ENCODE measurements at regions not wholly inside any gene's neighbourhood (a gene's known extent, or its start where the extent isn't known, plus 50 kb on each side); places are given as distances from the start of the nearest gene placed in this dataset.
"Not testable (repeated sequence)": the region's sequence is repeated elsewhere in the genome, so short reads cannot be mapped to it uniquely, and the experiment has no call there.

GRCh38 chr2:190150413-190150812 is 87.9 kb upstream of the MSTN start:
- Histone ChIP-seq H3K9me3 (ENCODE audit: control insufficient read depth, low read length) (peaks cover 1% of the 10 kb centered on the region), H3K27ac (ENCODE audit: low read depth in 1 of 2, low read length in 2 of 2) (no peak overlapping the region), H3K4me3 (ENCODE audit: low read length in 2 of 2) (no peak overlapping the region), H3K4me1 (ENCODE audit: control insufficient read depth in 1 of 2, insufficient read depth in 2 of 2, low read length in 2 of 2) (no peaks in the 10 kb centered on the region), H3K27me3 (ENCODE audit: control insufficient read depth in 1 of 2, insufficient read depth in 2 of 2, low read length in 1 of 2) (no peaks in the 10 kb centered on the region), H3K36me3 (ENCODE audit: control insufficient read depth in 1 of 2, insufficient read depth in 2 of 2, low read length in 1 of 2) (no peaks in the 10 kb centered on the region)
- 89 to 93% methylated on average over 3 of the region's 3 CpGs for WGBS, 2 donors
- ATAC-seq (ENCODE audit: low FRiP score) (no peak), DNase-seq (no peak)
- intact Hi-C loops (cut with DNase I) = no loop called here

GRCh38 chr2:190149908-190150307 is 87.4 kb upstream of the MSTN start:
- Histone ChIP-seq H3K27me3 (ENCODE audit: control insufficient read depth in 1 of 2, insufficient read depth in 2 of 2, low read length in 1 of 2) (no peaks in the 10 kb centered on the region), H3K9me3 (ENCODE audit: control insufficient read depth, low read length) (peaks cover 1% of the 10 kb centered on the region), H3K27ac (ENCODE audit: low read depth in 1 of 2, low read length in 2 of 2) (no peak overlapping the region), H3K4me3 (ENCODE audit: low read length in 2 of 2) (no peak overlapping the region), H3K4me1 (ENCODE audit: control insufficient read depth in 1 of 2, insufficient read depth in 2 of 2, low read length in 2 of 2) (no peaks in the 10 kb centered on the region), H3K36me3 (ENCODE audit: control insufficient read depth in 1 of 2, insufficient read depth in 2 of 2, low read length in 1 of 2) (no peaks in the 10 kb centered on the region)
- intact Hi-C loops (cut with DNase I) = no loop called here
- no peak for ATAC-seq (ENCODE audit: low FRiP score)
- DNase-seq = no peak
- 60 to 63% methylated on average over 6 of the region's 6 CpGs for WGBS, 2 donors

GRCh38 chr2:190149200-190149599 is 86.7 kb upstream of the MSTN start:
- intact Hi-C loops (cut with DNase I) = no loop called here
- Histone ChIP-seq H3K27me3 (ENCODE audit: control insufficient read depth in 1 of 2, insufficient read depth in 2 of 2, low read length in 1 of 2) (no peaks in the 10 kb centered on the region), H3K9me3 (ENCODE audit: control insufficient read depth, low read length) (no peaks in the 10 kb centered on the region), H3K4me1 (ENCODE audit: control insufficient read depth in 1 of 2, insufficient read depth in 2 of 2, low read length in 2 of 2) (no peaks in the 10 kb centered on the region), H3K4me3 (ENCODE audit: low read length in 2 of 2) (no peak overlapping the region), H3K27ac (ENCODE audit: low read depth in 1 of 2, low read length in 2 of 2) (no peak overlapping the region), H3K36me3 (ENCODE audit: control insufficient read depth in 1 of 2, insufficient read depth in 2 of 2, low read length in 1 of 2) (no peaks in the 10 kb centered on the region)
- ATAC-seq (ENCODE audit: low FRiP score) (no peak), DNase-seq (no peak)
- 95 to 96% methylated on average over 4 of the region's 4 CpGs for WGBS, 2 donors

- DNase-seq; H3K4me3 ChIP-seq (ENCODE audit: low read length in 2 of 2); H3K36me3 ChIP-seq (ENCODE audit: control insufficient read depth in 1 of 2, insufficient read depth in 2 of 2, low read length in 1 of 2); H3K4me1 ChIP-seq (ENCODE audit: control insufficient read depth in 1 of 2, insufficient read depth in 2 of 2, low read length in 2 of 2); H3K9me3 ChIP-seq (ENCODE audit: control insufficient read depth, low read length); H3K27me3 ChIP-seq (ENCODE audit: control insufficient read depth in 1 of 2, insufficient read depth in 2 of 2, low read length in 1 of 2); ATAC-seq (ENCODE audit: low FRiP score); H3K27ac ChIP-seq (ENCODE audit: low read depth in 1 of 2, low read length in 2 of 2); intact Hi-C loops (cut with DNase I): not testable (repeated sequence)
- WGBS, 2 donors = 91 to 96% methylated on average over 5 of the region's 5 CpGs
These were observed 83.6 kb upstream of the MSTN start for GRCh38 chr2:190146109-190146508.

GRCh38 chr2:190140474-190140873 is 77.9 kb upstream of the MSTN start:
- H3K36me3 ChIP-seq (ENCODE audit: control insufficient read depth in 1 of 2, insufficient read depth in 2 of 2, low read length in 1 of 2); H3K27me3 ChIP-seq (ENCODE audit: control insufficient read depth in 1 of 2, insufficient read depth in 2 of 2, low read length in 1 of 2); DNase-seq; ATAC-seq (ENCODE audit: low FRiP score); intact Hi-C loops (cut with DNase I); H3K4me1 ChIP-seq (ENCODE audit: control insufficient read depth in 1 of 2, insufficient read depth in 2 of 2, low read length in 2 of 2); H3K9me3 ChIP-seq (ENCODE audit: control insufficient read depth, low read length); H3K27ac ChIP-seq (ENCODE audit: low read depth in 1 of 2, low read length in 2 of 2); H3K4me3 ChIP-seq (ENCODE audit: low read length in 2 of 2): not testable (repeated sequence)
- whole genome bisulfite sequencing, 2 donors = 93 to 96% methylated on average over 2 of the region's 2 CpGs

- H3K4me1 ChIP-seq (ENCODE audit: control insufficient read depth in 1 of 2, insufficient read depth in 2 of 2, low read length in 2 of 2) = no peaks in the 10 kb centered on the region
- WGBS, 2 donors = 95 to 100% methylated on average over 1 of the region's 1 CpG
- no peak overlapping the region for H3K27ac ChIP-seq (ENCODE audit: low read depth in 1 of 2, low read length in 2 of 2)
- ATAC-seq (ENCODE audit: low FRiP score) = no peak
- H3K27me3 ChIP-seq (ENCODE audit: control insufficient read depth in 1 of 2, insufficient read depth in 2 of 2, low read length in 1 of 2) = no peaks in the 10 kb centered on the region
- no peak for DNase-seq
- no peak overlapping the region for H3K4me3 ChIP-seq (ENCODE audit: low read length in 2 of 2)
- H3K9me3 ChIP-seq (ENCODE audit: control insufficient read depth, low read length) = no peaks in the 10 kb centered on the region
- peaks cover 0 to 4% of the 10 kb centered on the region in 2 donors for H3K36me3 ChIP-seq (ENCODE audit: control insufficient read depth in 1 of 2, insufficient read depth in 2 of 2, low read length in 1 of 2)
- intact Hi-C loops (cut with DNase I) = no loop called here
These were observed 76.8 kb upstream of the MSTN start for GRCh38 chr2:190139371-190139770.

GRCh38 chr2:190138032-190138431 is 75.5 kb upstream of the MSTN start:
- no peak overlapping the region for H3K4me3 ChIP-seq (ENCODE audit: low read length in 2 of 2)
- no peaks in the 10 kb centered on the region for H3K4me1 ChIP-seq (ENCODE audit: control insufficient read depth in 1 of 2, insufficient read depth in 2 of 2, low read length in 2 of 2)
- H3K9me3 ChIP-seq (ENCODE audit: control insufficient read depth, low read length) = no peaks in the 10 kb centered on the region
- H3K27me3 ChIP-seq (ENCODE audit: control insufficient read depth in 1 of 2, insufficient read depth in 2 of 2, low read length in 1 of 2) = no peaks in the 10 kb centered on the region
- intact Hi-C loops (cut with DNase I) = no loop called here
- DNase-seq (no peak), ATAC-seq (ENCODE audit: low FRiP score) (no peak)
- WGBS, 2 donors = 98 to 100% methylated on average over 1 of the region's 1 CpG
- peaks cover 0 to 4% of the 10 kb centered on the region in 2 donors for H3K36me3 ChIP-seq (ENCODE audit: control insufficient read depth in 1 of 2, insufficient read depth in 2 of 2, low read length in 1 of 2)
- H3K27ac ChIP-seq (ENCODE audit: low read depth in 1 of 2, low read length in 2 of 2) = no peak overlapping the region

GRCh38 chr2:190137561-190137960 is 75.0 kb upstream of the MSTN start:
- Histone ChIP-seq H3K27me3 (ENCODE audit: control insufficient read depth in 1 of 2, insufficient read depth in 2 of 2, low read length in 1 of 2) (no peaks in the 10 kb centered on the region), H3K4me3 (ENCODE audit: low read length in 2 of 2) (no peak overlapping the region), H3K36me3 (ENCODE audit: control insufficient read depth in 1 of 2, insufficient read depth in 2 of 2, low read length in 1 of 2) (peaks cover 0 to 4% of the 10 kb centered on the region in 2 donors), H3K9me3 (ENCODE audit: control insufficient read depth, low read length) (no peaks in the 10 kb centered on the region), H3K27ac (ENCODE audit: low read depth in 1 of 2, low read length in 2 of 2) (no peak overlapping the region), H3K4me1 (ENCODE audit: control insufficient read depth in 1 of 2, insufficient read depth in 2 of 2, low read length in 2 of 2) (no peaks in the 10 kb centered on the region)
- ATAC-seq (ENCODE audit: low FRiP score) (no peak), DNase-seq (no peak)
- WGBS, 2 donors = 82 to 90% methylated on average over 2 of the region's 2 CpGs
- intact Hi-C loops (cut with DNase I) = no loop called here

- Histone ChIP-seq H3K4me1 (ENCODE audit: control insufficient read depth in 1 of 2, insufficient read depth in 2 of 2, low read length in 2 of 2) (no peaks in the 10 kb centered on the region), H3K27me3 (ENCODE audit: control insufficient read depth in 1 of 2, insufficient read depth in 2 of 2, low read length in 1 of 2) (no peaks in the 10 kb centered on the region), H3K9me3 (ENCODE audit: control insufficient read depth, low read length) (no peaks in the 10 kb centered on the region), H3K4me3 (ENCODE audit: low read length in 2 of 2) (no peak overlapping the region), H3K27ac (ENCODE audit: low read depth in 1 of 2, low read length in 2 of 2) (no peak overlapping the region), H3K36me3 (ENCODE audit: control insufficient read depth in 1 of 2, insufficient read depth in 2 of 2, low read length in 1 of 2) (peaks cover 0 to 3% of the 10 kb centered on the region in 2 donors)
- DNase-seq = no peak
- whole genome bisulfite sequencing, 2 donors = 97 to 98% methylated on average over 2 of the region's 2 CpGs
- intact Hi-C loops (cut with DNase I) = no loop called here
- no peak for ATAC-seq (ENCODE audit: low FRiP score)
These were observed 74.3 kb upstream of the MSTN start for GRCh38 chr2:190136825-190137224.

Data from aorta (tissue), 5 donors.